ENCODE measurements at regions not wholly inside any gene's neighbourhood (a gene's known extent, or its start where the extent isn't known, plus 50 kb on each side); places are given as distances from the start of the nearest gene placed in this dataset.
A peak's percentile ranks its signal among the peaks of the same experiment; 100 is the strongest.

GRCh38 chr6:93989630-93990029, 570.3 kb upstream of the EPHA7 start:
- H3K9ac ChIP-seq (ENCODE audit: low read length): no peak overlapping the region
- no peak overlapping the region for H3K18ac ChIP-seq (ENCODE audit: low read length)
- H3K79me2 ChIP-seq (ENCODE audit: control insufficient read depth, insufficient read depth, low read length): no peaks in the 10 kb centered on the region
- no peak overlapping the region for H4K8ac ChIP-seq (ENCODE audit: low read depth, low read length)
- no peak overlapping the region for H4K5ac ChIP-seq (ENCODE audit: low read length)
- H3K36me3 ChIP-seq (ENCODE audit: control insufficient read depth, insufficient read depth, low read length): no peaks in the 10 kb centered on the region
- H2BK120ac ChIP-seq (ENCODE audit: low read depth, low read length): no peak overlapping the region
- H2BK5ac ChIP-seq (ENCODE audit: low read length): no peak overlapping the region
- H2BK15ac ChIP-seq (replicated peaks; ENCODE audit: low read depth): no peak overlapping the region
- H2AK5ac ChIP-seq (ENCODE audit: low read length): no peak overlapping the region
- H3K27ac ChIP-seq (ENCODE audit: low read depth, low read length): no peak overlapping the region
- no peak for DNase-seq
- H3K4ac ChIP-seq (ENCODE audit: low read depth, low read length): no peak overlapping the region
- H3K79me1 ChIP-seq (ENCODE audit: low read length): no peaks in the 10 kb centered on the region
- no peak overlapping the region for H3K23ac ChIP-seq (ENCODE audit: low read length)
- no CpG with 5 or more reads among the region's 2 CpGs for WGBS (ENCODE audit: extremely low coverage, insufficient coverage, low lambda C conversion rate)
- no peak overlapping the region for H3K4me2 ChIP-seq (ENCODE audit: low read length)
- H3K56ac ChIP-seq (ENCODE audit: low read length): no peak overlapping the region
- no peaks in the 10 kb centered on the region for H3K27me3 ChIP-seq (ENCODE audit: insufficient read depth, low read length, poor library complexity)
- H3K4me1 ChIP-seq (ENCODE audit: control insufficient read depth, low read depth, low read length): no peaks in the 10 kb centered on the region
- no peak overlapping the region for H3K4me3 ChIP-seq (ENCODE audit: low read length)

- no peak overlapping the region for H3K56ac ChIP-seq (ENCODE audit: low read length)
- DNase-seq: peak; percentile 5
- H3K79me2 ChIP-seq (ENCODE audit: control insufficient read depth, insufficient read depth, low read length): no peaks in the 10 kb centered on the region
- H3K4ac ChIP-seq (ENCODE audit: low read depth, low read length): no peak overlapping the region
- H2AK5ac ChIP-seq (ENCODE audit: low read length): no peak overlapping the region
- no peak overlapping the region for H4K8ac ChIP-seq (ENCODE audit: low read depth, low read length)
- no peak overlapping the region for H2BK120ac ChIP-seq (ENCODE audit: low read depth, low read length)
- H4K5ac ChIP-seq (ENCODE audit: low read length): no peak overlapping the region
- H3K4me1 ChIP-seq (ENCODE audit: control insufficient read depth, low read depth, low read length): no peaks in the 10 kb centered on the region
- no peak overlapping the region for H3K18ac ChIP-seq (ENCODE audit: low read length)
- H3K79me1 ChIP-seq (ENCODE audit: low read length): no peaks in the 10 kb centered on the region
- no peak overlapping the region for H2BK5ac ChIP-seq (ENCODE audit: low read length)
- H3K23ac ChIP-seq (ENCODE audit: low read length): no peak overlapping the region
- H3K27me3 ChIP-seq (ENCODE audit: insufficient read depth, low read length, poor library complexity): no peaks in the 10 kb centered on the region
- H2BK15ac ChIP-seq (replicated peaks; ENCODE audit: low read depth): no peak overlapping the region
- no peak overlapping the region for H3K27ac ChIP-seq (ENCODE audit: low read depth, low read length)
- H3K4me2 ChIP-seq (ENCODE audit: low read length): no peak overlapping the region
- no peak overlapping the region for H3K4me3 ChIP-seq (ENCODE audit: low read length)
- no peak overlapping the region for H3K9ac ChIP-seq (ENCODE audit: low read length)
- no peaks in the 10 kb centered on the region for H3K36me3 ChIP-seq (ENCODE audit: control insufficient read depth, insufficient read depth, low read length)
- no CpG with 5 or more reads among the region's 2 CpGs for WGBS (ENCODE audit: extremely low coverage, insufficient coverage, low lambda C conversion rate)
These were observed 566.6 kb upstream of the EPHA7 start for GRCh38 chr6:93985953-93986352.

- Histone ChIP-seq H3K79me1 (ENCODE audit: low read length) (no peaks in the 10 kb centered on the region), H3K4ac (ENCODE audit: low read depth, low read length) (no peak overlapping the region), H3K27me3 (ENCODE audit: insufficient read depth, low read length, poor library complexity) (no peaks in the 10 kb centered on the region), H3K27ac (ENCODE audit: low read depth, low read length) (no peak overlapping the region), H3K18ac (ENCODE audit: low read length) (no peak overlapping the region), H3K23ac (ENCODE audit: low read length) (no peak overlapping the region), H2BK120ac (ENCODE audit: low read depth, low read length) (no peak overlapping the region), H3K4me3 (ENCODE audit: low read length) (no peak overlapping the region), H3K36me3 (ENCODE audit: control insufficient read depth, insufficient read depth, low read length) (no peaks in the 10 kb centered on the region), H2BK5ac (ENCODE audit: low read length) (no peak overlapping the region), H4K8ac (ENCODE audit: low read depth, low read length) (no peak overlapping the region), H3K79me2 (ENCODE audit: control insufficient read depth, insufficient read depth, low read length) (no peaks in the 10 kb centered on the region), H3K9ac (ENCODE audit: low read length) (no peak overlapping the region), H2AK5ac (ENCODE audit: low read length) (no peak overlapping the region), H4K5ac (ENCODE audit: low read length) (no peak overlapping the region), H3K4me1 (ENCODE audit: control insufficient read depth, low read depth, low read length) (no peaks in the 10 kb centered on the region), H3K56ac (ENCODE audit: low read length) (no peak overlapping the region), H2BK15ac (replicated peaks; ENCODE audit: low read depth) (no peak overlapping the region), H3K4me2 (ENCODE audit: low read length) (no peak overlapping the region)
- DNase-seq: no peak
- WGBS (ENCODE audit: extremely low coverage, insufficient coverage, low lambda C conversion rate): no CpG with 5 or more reads among the region's 3 CpGs
These were observed 555.8 kb upstream of the EPHA7 start for GRCh38 chr6:93975159-93975558.

- H3K4me1 ChIP-seq (ENCODE audit: control insufficient read depth, low read depth, low read length): no peaks in the 10 kb centered on the region
- no peaks in the 10 kb centered on the region for H3K36me3 ChIP-seq (ENCODE audit: control insufficient read depth, insufficient read depth, low read length)
- H3K4ac ChIP-seq (ENCODE audit: low read depth, low read length): no peak overlapping the region
- no peak overlapping the region for H3K4me3 ChIP-seq (ENCODE audit: low read length)
- DNase-seq: no peak
- no peak overlapping the region for H2BK120ac ChIP-seq (ENCODE audit: low read depth, low read length)
- no peaks in the 10 kb centered on the region for H3K79me1 ChIP-seq (ENCODE audit: low read length)
- no peak overlapping the region for H4K8ac ChIP-seq (ENCODE audit: low read depth, low read length)
- WGBS (ENCODE audit: extremely low coverage, insufficient coverage, low lambda C conversion rate): no CpG with 5 or more reads among the region's 2 CpGs
- no peak overlapping the region for H2BK5ac ChIP-seq (ENCODE audit: low read length)
- H2AK5ac ChIP-seq (ENCODE audit: low read length): no peak overlapping the region
- no peak overlapping the region for H3K56ac ChIP-seq (ENCODE audit: low read length)
- no peak overlapping the region for H3K4me2 ChIP-seq (ENCODE audit: low read length)
- no peak overlapping the region for H3K27ac ChIP-seq (ENCODE audit: low read depth, low read length)
- H4K5ac ChIP-seq (ENCODE audit: low read length): no peak overlapping the region
- no peak overlapping the region for H2BK15ac ChIP-seq (replicated peaks; ENCODE audit: low read depth)
- H3K18ac ChIP-seq (ENCODE audit: low read length): no peak overlapping the region
- H3K79me2 ChIP-seq (ENCODE audit: control insufficient read depth, insufficient read depth, low read length): no peaks in the 10 kb centered on the region
- H3K27me3 ChIP-seq (ENCODE audit: insufficient read depth, low read length, poor library complexity): no peaks in the 10 kb centered on the region
- no peak overlapping the region for H3K9ac ChIP-seq (ENCODE audit: low read length)
- H3K23ac ChIP-seq (ENCODE audit: low read length): no peak overlapping the region
These were observed 555.0 kb upstream of the EPHA7 start for GRCh38 chr6:93974332-93974731.

GRCh38 chr6:93972791-93973190, 553.4 kb upstream of the EPHA7 start:
- H2BK15ac ChIP-seq (replicated peaks; ENCODE audit: low read depth): no peak overlapping the region
- H3K4me2 ChIP-seq (ENCODE audit: low read length): no peak overlapping the region
- H3K4ac ChIP-seq (ENCODE audit: low read depth, low read length): no peak overlapping the region
- no peaks in the 10 kb centered on the region for H3K36me3 ChIP-seq (ENCODE audit: control insufficient read depth, insufficient read depth, low read length)
- H2BK120ac ChIP-seq (ENCODE audit: low read depth, low read length): no peak overlapping the region
- H2AK5ac ChIP-seq (ENCODE audit: low read length): no peak overlapping the region
- no peaks in the 10 kb centered on the region for H3K79me1 ChIP-seq (ENCODE audit: low read length)
- H3K9ac ChIP-seq (ENCODE audit: low read length): no peak overlapping the region
- no peak overlapping the region for H4K8ac ChIP-seq (ENCODE audit: low read depth, low read length)
- no peaks in the 10 kb centered on the region for H3K79me2 ChIP-seq (ENCODE audit: control insufficient read depth, insufficient read depth, low read length)
- no peaks in the 10 kb centered on the region for H3K4me1 ChIP-seq (ENCODE audit: control insufficient read depth, low read depth, low read length)
- H3K27ac ChIP-seq (ENCODE audit: low read depth, low read length): no peak overlapping the region
- H2BK5ac ChIP-seq (ENCODE audit: low read length): no peak overlapping the region
- H4K5ac ChIP-seq (ENCODE audit: low read length): no peak overlapping the region
- no peaks in the 10 kb centered on the region for H3K27me3 ChIP-seq (ENCODE audit: insufficient read depth, low read length, poor library complexity)
- WGBS (ENCODE audit: extremely low coverage, insufficient coverage, low lambda C conversion rate): no CpG with 5 or more reads among the region's 3 CpGs
- H3K4me3 ChIP-seq (ENCODE audit: low read length): no peak overlapping the region
- H3K23ac ChIP-seq (ENCODE audit: low read length): no peak overlapping the region
- no peak overlapping the region for H3K18ac ChIP-seq (ENCODE audit: low read length)
- DNase-seq: no peak
- H3K56ac ChIP-seq (ENCODE audit: low read length): no peak overlapping the region

- no peaks in the 10 kb centered on the region for H3K4me1 ChIP-seq (ENCODE audit: control insufficient read depth, low read depth, low read length)
- no peaks in the 10 kb centered on the region for H3K27me3 ChIP-seq (ENCODE audit: insufficient read depth, low read length, poor library complexity)
- peak; percentile 47 for DNase-seq
- no peaks in the 10 kb centered on the region for H3K79me2 ChIP-seq (ENCODE audit: control insufficient read depth, insufficient read depth, low read length)
- H4K8ac ChIP-seq (ENCODE audit: low read depth, low read length): no peak overlapping the region
- no peak overlapping the region for H3K4ac ChIP-seq (ENCODE audit: low read depth, low read length)
- H2BK15ac ChIP-seq (replicated peaks; ENCODE audit: low read depth): no peak overlapping the region
- H3K79me1 ChIP-seq (ENCODE audit: low read length): no peaks in the 10 kb centered on the region
- no peak overlapping the region for H2AK5ac ChIP-seq (ENCODE audit: low read length)
- no peaks in the 10 kb centered on the region for H3K36me3 ChIP-seq (ENCODE audit: control insufficient read depth, insufficient read depth, low read length)
- WGBS (ENCODE audit: extremely low coverage, insufficient coverage, low lambda C conversion rate): no CpG with 5 or more reads among the region's 5 CpGs
- H2BK120ac ChIP-seq (ENCODE audit: low read depth, low read length): no peak overlapping the region
- no peak overlapping the region for H3K4me3 ChIP-seq (ENCODE audit: low read length)
- no peak overlapping the region for H2BK5ac ChIP-seq (ENCODE audit: low read length)
- H3K23ac ChIP-seq (ENCODE audit: low read length): no peak overlapping the region
- H3K56ac ChIP-seq (ENCODE audit: low read length): no peak overlapping the region
- H3K4me2 ChIP-seq (ENCODE audit: low read length): no peak overlapping the region
- H3K27ac ChIP-seq (ENCODE audit: low read depth, low read length): no peak overlapping the region
- H4K5ac ChIP-seq (ENCODE audit: low read length): no peak overlapping the region
- no peak overlapping the region for H3K18ac ChIP-seq (ENCODE audit: low read length)
- no peak overlapping the region for H3K9ac ChIP-seq (ENCODE audit: low read length)
These were observed 551.3 kb upstream of the EPHA7 start for GRCh38 chr6:93970684-93971083.
